ENCODE measurements at regions not wholly inside any gene's neighbourhood (a gene's known extent, or its start where the extent isn't known, plus 50 kb on each side); places are given as distances from the start of the nearest gene placed in this dataset. TPM values are rescaled to one million over a fixed set of nuclear protein-coding genes. Genes with fewer than 3 reads are reported as not detected.

DNA sequence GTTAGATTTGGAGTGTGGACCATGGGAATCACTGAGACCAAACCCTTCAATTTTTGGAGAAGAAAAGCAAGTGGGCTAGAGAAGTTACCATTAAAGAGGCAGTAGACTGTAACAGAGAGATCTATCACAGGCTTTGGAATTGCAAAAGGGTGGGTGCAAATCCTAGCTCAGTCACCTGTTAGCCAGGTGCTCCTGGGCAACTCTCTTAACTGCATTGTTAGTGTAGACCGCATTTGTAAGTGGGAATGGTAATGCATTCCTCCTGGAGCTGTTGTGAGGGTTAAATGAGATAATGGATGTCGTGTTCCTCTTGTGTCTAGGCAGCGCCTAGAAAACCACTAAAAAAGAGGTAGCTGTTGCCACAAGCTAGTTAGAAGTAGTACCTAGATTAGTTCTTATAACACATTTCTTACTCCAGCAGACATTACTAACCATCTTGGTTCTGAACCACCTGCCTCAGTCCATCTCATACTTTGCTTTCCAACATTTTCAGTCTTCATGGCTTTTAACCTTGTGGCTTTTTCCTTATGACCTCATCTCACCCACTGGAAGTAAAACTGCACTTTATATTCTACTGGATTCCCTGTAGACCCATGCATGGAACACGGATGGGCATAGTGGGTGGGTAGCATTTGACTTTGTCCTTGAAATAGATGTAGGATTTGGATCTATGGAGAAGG, 153.0 kb downstream of the HIPK3 start:
- no peak overlapping the region for H3K4me3 Mint-ChIP-seq
- Histone ChIP-seq H4K20me1 (ENCODE audit: control insufficient read depth, insufficient read depth, low read length, poor library complexity, severe bottlenecking) (no peaks in the 10 kb centered on the region), H2AFZ (ENCODE audit: insufficient read depth, low read depth, low read length, poor library complexity, severe bottlenecking) (no peak overlapping the region), H3K36me3 (replicated peaks in 1 of 2; ENCODE audit: control extremely low read depth in 1 of 2, control insufficient read depth in 1 of 2, extremely low read depth in 1 of 2, insufficient read depth in 2 of 2, low read length in 1 of 2) (no peaks in the 10 kb centered on the region), H3K27ac (ENCODE audit: low read length in 2 of 2) (no peak overlapping the region), H3K4me1 (ENCODE audit: control insufficient read depth in 2 of 2, insufficient read depth in 2 of 2, low read length in 2 of 2) (no peaks in the 10 kb centered on the region), H3K27me3 (replicated peaks in 1 of 4; ENCODE audit: control extremely low read depth in 1 of 4, control insufficient read depth in 3 of 4, insufficient read depth in 4 of 4, low read length in 3 of 4) (peaks cover 0 to 4% (median 2%) of the 10 kb centered on the region in 4 experiments), H3K9me3 (ENCODE audit: control extremely low read depth in 1 of 3, control insufficient read depth in 2 of 3, insufficient read depth in 1 of 3, low read length in 2 of 3) (no peaks in the 10 kb centered on the region), H3K9ac (ENCODE audit: low read length) (no peak overlapping the region), H3K79me2 (ENCODE audit: control insufficient read depth, insufficient read depth, low read length) (no peaks in the 10 kb centered on the region), H3K4me2 (replicated peaks; ENCODE audit: low read depth, low read length, poor library complexity, severe bottlenecking) (no peak overlapping the region), H3K4me3 (ENCODE audit: control extremely low read depth in 1 of 5, extremely low read depth in 1 of 5, insufficient read depth in 1 of 5, low read depth in 2 of 5, low read length in 4 of 5) (no peak overlapping the region)
- TF ChIP-seq, protein P1, sequence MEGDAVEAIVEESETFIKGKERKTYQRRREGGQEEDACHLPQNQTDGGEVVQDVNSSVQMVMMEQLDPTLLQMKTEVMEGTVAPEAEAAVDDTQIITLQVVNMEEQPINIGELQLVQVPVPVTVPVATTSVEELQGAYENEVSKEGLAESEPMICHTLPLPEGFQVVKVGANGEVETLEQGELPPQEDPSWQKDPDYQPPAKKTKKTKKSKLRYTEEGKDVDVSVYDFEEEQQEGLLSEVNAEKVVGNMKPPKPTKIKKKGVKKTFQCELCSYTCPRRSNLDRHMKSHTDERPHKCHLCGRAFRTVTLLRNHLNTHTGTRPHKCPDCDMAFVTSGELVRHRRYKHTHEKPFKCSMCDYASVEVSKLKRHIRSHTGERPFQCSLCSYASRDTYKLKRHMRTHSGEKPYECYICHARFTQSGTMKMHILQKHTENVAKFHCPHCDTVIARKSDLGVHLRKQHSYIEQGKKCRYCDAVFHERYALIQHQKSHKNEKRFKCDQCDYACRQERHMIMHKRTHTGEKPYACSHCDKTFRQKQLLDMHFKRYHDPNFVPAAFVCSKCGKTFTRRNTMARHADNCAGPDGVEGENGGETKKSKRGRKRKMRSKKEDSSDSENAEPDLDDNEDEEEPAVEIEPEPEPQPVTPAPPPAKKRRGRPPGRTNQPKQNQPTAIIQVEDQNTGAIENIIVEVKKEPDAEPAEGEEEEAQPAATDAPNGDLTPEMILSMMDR (IDR thresholded peaks at IDR 0.05), result no peak
- TF ChIP-seq EZH2 (IDR thresholded peaks at IDR 0.05; ENCODE audit: borderline replicate concordance, insufficient read depth, low read depth, low read length, poor library complexity, severe bottlenecking), result no peak
- peaks cover 20% of the 10 kb centered on the region for H3K27me3 Mint-ChIP-seq
- ChIA-PET CTCF (no interaction called here), POLR2A (no interaction called here)
- no peaks in the 10 kb centered on the region for H3K9me3 Mint-ChIP-seq (ENCODE audit: insufficient read depth)
- H3K4me1 Mint-ChIP-seq, result no peaks in the 10 kb centered on the region
- ATAC-seq (ENCODE audit: low read depth), result no peak
- DNase-seq, result no peak
- no peak overlapping the region for H3K27ac Mint-ChIP-seq
- intact Hi-C loops (cut with micrococcal nuclease), result no loop called here
- 88% methylated on average over 1 of the region's 4 CpGs for WGBS (ENCODE audit: insufficient coverage)

Small RNA genes in the stretch of these regions (small RNA-seq; reads per million reads assigned to genes)
- not detected for gene AL133399.1 (ENCODE audit: insufficient read length, low read depth, low replicate concordance)

Data from B cell (primary cell).